ENCODE measurements at regions not wholly inside any gene's neighbourhood (a gene's known extent, or its start where the extent isn't known, plus 50 kb on each side); places are given as distances from the start of the nearest gene placed in this dataset.
A peak's percentile ranks its signal among the peaks of the same experiment; 100 is the strongest.
"Not testable (repeated sequence)": the region's sequence is repeated elsewhere in the genome, so short reads cannot be mapped to it uniquely, and the experiment has no call there.

- TF ChIP-seq POLR2A (IDR thresholded peaks at IDR 0.05; ENCODE audit: extremely low read depth, insufficient read length), result no peak
- no peak for TF ChIP-seq MYC (IDR thresholded peaks at IDR 0.05; ENCODE audit: low read depth, low read length)
- TF ChIP-seq CTCF (IDR thresholded peaks at IDR 0.05; ENCODE audit: low read depth, low read length), result no peak
- no peak for TF ChIP-seq MAX (IDR thresholded peaks at IDR 0.05; ENCODE audit: low read depth, low read length)
- no peak overlapping the region for H3K4me3 ChIP-seq (ENCODE audit: low read depth, low read length)
- no peak for DNase-seq (ENCODE audit: low read depth)
Measured at GRCh38 chr4:7137326-7138200, 54.8 kb upstream of the SORCS2 start.

GRCh38 chr4:7136351-7136750 lies 56.0 kb upstream of the SORCS2 start:
- no peak for DNase-seq (ENCODE audit: low read depth)
- no peak for TF ChIP-seq MYC (IDR thresholded peaks at IDR 0.05; ENCODE audit: low read depth, low read length)
- TF ChIP-seq MAX (IDR thresholded peaks at IDR 0.05; ENCODE audit: low read depth, low read length), result no peak
- no peak for TF ChIP-seq POLR2A (IDR thresholded peaks at IDR 0.05; ENCODE audit: extremely low read depth, insufficient read length)
- no peak for TF ChIP-seq CTCF (IDR thresholded peaks at IDR 0.05; ENCODE audit: low read depth, low read length)

GRCh38 chr4:7135389-7135746 lies 57.0 kb upstream of the SORCS2 start:
- DNase-seq (ENCODE audit: low read depth), result no peak
- TF ChIP-seq MAX (IDR thresholded peaks at IDR 0.05; ENCODE audit: low read depth, low read length) (no peak), MYC (IDR thresholded peaks at IDR 0.05; ENCODE audit: low read depth, low read length) (no peak), POLR2A (IDR thresholded peaks at IDR 0.05; ENCODE audit: extremely low read depth, insufficient read length) (no peak)
- H3K4me3 ChIP-seq (ENCODE audit: low read depth, low read length), result no peak overlapping the region

More at GRCh38 chr4:7136351-7136750, 56.0 kb upstream of the SORCS2 start:
- no peak overlapping the region for H3K4me3 ChIP-seq (ENCODE audit: low read depth, low read length)

- TF ChIP-seq POLR2A (IDR thresholded peaks at IDR 0.05; ENCODE audit: extremely low read depth, insufficient read length) (no peak), MYC (IDR thresholded peaks at IDR 0.05; ENCODE audit: low read depth, low read length) (no peak), CTCF (IDR thresholded peaks at IDR 0.05; ENCODE audit: low read depth, low read length) (no peak), MAX (IDR thresholded peaks at IDR 0.05; ENCODE audit: low read depth, low read length) (no peak)
- no peak overlapping the region for H3K4me3 ChIP-seq (ENCODE audit: low read depth, low read length)
- peak; percentile 31 for DNase-seq (ENCODE audit: low read depth)
Measured at GRCh38 chr4:7134737-7135388, 57.5 kb upstream of the SORCS2 start.

GRCh38 chr4:7133818-7134650 lies 58.3 kb upstream of the SORCS2 start:
- DNase-seq (ENCODE audit: low read depth); H3K4me3 ChIP-seq (ENCODE audit: low read depth, low read length): not testable (repeated sequence)

- TF ChIP-seq POLR2A (IDR thresholded peaks at IDR 0.05; ENCODE audit: extremely low read depth, insufficient read length) (no peak), CTCF (IDR thresholded peaks at IDR 0.05; ENCODE audit: low read depth, low read length) (no peak), MYC (IDR thresholded peaks at IDR 0.05; ENCODE audit: low read depth, low read length) (no peak), MAX (IDR thresholded peaks at IDR 0.05; ENCODE audit: low read depth, low read length) (no peak)
- no peak for DNase-seq (ENCODE audit: low read depth)
- no peak overlapping the region for H3K4me3 ChIP-seq (ENCODE audit: low read depth, low read length)
Measured at GRCh38 chr4:7132730-7133582, 59.4 kb upstream of the SORCS2 start.

All from NB4 (cell line).